Suppressor macrophage treated with lipopolysaccharide for 4 hours (primary cell): ENCODE measurements at regions not wholly inside any gene's neighbourhood (a gene's known extent, or its start where the extent isn't known, plus 50 kb on each side); places are given as distances from the start of the nearest gene placed in this dataset.

Experiments
- DNase-seq: peaks from one replicate; pipeline ENCODE4 v3.0.0-alpha.2; 2020

DNA sequence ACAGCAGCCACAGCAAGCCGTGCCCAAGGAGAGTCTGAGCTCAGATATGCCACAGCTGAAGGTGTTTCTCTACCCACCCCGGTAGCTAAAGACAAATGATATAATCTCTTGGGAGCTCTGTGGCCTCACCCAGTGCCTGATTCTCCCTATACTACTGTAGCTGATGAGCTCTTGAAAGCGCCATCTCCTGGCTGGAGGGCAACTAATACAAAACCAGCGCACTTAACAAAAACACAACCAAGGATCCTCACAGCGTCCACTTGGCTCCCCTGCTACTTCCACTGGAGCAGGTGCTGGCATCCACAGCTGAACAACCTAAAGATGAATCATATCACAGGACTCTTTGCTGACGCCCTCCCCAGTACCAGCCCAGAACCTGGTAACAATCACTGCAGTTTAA, 1212.0 kb downstream of the PCDH17 start:
- DNase-seq, result no peak

DNA sequence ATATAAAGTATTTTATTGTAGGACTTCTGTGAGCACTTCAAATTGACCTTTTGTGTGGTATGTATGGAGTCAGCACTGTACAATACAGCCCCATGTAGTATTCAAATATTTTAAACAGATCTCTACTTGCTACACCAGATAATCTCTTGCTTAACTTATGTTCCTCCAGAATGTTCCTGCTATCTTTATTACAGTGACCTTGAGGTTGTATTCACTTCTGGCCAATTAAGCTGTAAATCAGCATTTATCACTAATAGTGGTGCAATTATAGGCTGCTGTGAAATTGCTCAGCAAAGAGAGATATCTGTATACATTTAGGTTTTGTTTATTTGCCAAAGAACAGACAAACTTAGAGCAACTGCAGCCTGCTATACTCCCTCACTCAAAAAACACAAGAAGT, 1218.6 kb downstream of the PCDH17 start:
- no peak for DNase-seq

DNA sequence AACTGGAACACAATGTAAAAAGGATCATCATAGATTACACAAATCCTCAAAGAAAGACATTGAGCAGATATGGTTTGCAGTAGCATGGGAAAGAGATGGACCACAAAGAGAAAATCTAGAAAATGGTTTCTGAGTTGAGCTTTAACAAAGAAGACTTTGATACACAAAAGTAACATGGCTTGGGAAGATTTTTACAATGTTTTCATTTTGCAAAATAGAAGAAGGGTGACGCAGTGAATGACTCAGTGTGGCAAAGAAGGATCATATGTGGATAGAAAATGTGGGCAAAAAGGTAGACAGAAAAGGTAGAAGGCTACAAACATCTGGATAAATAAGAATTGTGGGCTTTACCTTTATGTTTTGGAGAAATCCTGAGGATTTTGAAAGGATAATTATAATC, 1220.5 kb downstream of the PCDH17 start:
- no peak for DNase-seq

DNA sequence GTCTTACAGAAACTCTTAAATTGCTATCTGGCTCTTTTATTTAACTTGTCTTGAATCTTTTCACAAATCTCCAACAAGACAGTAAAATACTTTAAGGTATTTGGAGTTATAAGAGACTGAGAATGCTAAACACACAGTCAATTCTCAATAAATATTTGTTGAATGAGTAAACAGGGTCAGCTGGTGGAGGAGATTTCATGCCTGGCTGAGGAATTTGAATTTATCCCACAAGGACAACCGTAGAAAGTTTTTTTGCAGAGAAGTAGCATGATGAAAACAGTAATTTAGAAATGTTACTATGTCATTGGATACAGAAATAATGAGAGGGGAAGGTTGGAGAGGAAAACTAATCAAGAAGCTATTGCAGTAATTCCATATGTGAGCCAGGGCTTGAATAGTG, 1223.7 kb downstream of the PCDH17 start:
- DNase-seq, result no peak

DNA sequence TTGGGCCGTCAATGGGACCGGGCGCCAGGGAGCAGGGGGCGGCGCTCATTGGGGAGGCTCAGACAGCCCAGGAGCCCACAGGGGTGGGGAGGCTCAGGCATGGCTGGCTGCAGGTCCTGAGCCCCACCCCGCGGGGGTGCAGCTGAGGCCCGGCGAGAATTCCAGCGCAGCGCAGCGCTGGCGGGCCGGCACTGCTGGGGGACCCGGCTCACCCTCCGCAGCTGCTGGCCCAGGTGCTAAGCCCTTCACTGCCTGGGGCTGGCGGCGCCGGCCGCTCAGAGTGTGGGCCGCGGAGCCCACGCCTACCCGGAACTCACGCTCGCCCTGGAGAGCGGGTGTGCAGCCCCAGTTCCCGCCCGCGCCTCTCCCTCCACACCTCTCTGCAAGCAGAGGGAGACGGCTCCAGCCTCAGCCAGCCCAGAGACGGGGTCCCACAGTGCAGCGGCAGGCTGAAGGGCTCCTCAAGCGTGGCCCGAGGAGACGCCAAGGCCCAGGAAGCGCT, 1227.4 kb downstream of the PCDH17 start:
- DNase-seq, result no peak

DNA sequence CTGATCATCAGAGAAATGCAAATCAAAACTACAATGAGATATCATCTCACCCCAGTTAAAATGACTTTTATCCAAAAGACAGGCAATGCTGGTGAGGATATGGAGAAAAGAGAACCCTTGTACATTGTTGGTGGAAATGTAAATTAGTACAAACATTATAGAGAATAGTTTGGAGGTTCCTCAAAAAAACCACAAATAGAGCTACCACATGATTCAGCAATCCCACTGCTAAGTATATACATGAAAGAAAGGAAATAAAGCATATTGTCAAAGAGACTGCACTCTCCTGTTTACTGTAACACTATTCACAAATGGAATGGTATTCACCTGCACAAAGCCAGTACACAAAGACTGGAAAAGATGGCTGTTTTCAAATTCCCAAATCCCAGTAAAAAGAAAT, 1233.7 kb downstream of the PCDH17 start:
- no peak for DNase-seq

DNA sequence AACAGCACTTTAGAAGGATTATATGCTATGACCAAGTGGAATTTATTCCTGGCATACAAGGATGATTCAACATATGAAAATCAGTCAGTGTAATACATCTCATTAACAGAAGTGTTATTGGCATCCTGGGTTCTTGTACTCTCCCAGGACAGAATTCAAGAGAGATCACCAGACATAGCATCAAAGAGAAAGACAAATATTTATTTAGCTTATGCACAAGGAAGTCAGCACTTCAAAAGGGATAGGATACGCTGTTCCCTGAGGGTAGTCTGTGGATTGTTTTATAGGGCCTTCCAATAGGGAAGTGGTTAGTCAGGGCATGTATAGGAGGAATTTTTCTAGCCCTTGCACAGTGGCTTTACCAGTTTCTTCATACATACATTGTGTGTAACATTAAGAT, 1238.0 kb downstream of the PCDH17 start:
- no peak for DNase-seq

DNA sequence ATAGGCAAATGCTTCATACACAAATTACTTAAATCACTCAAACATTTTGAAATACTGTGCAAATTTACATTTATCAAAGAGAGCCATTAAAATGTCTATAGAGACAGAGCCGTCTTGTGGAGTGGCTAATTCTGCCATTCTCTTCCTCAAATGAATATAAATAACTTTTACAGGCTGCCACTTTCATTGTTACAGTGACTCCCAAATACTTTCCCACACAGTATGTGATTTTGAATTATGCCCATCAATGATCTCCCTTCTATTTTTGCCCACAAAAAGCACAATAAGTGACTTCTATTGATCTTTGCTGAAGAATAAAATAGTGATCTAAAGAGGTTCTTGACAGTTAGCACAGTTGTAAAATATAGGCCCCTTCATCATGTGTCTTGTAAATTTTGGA, 1244.9 kb downstream of the PCDH17 start:
- no peak for DNase-seq

DNA sequence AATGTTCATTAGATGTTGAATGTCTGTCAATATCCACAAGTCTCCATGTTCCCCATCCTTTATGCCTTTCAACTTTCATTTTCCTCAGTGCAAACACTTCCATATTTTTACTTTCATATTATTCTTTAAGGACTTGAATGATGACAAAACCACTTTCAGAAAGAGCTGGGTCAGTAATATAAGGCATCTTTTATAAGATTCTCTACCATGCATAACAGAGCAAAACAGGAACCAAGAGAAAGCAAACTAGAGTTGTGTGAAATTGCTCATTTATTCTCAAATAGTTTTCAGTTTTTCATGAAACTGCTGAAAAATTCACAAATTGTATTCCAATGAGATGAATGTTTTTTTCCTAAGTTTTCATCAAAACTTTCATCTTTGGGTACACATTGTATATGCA, 1247.6 kb downstream of the PCDH17 start:
- DNase-seq, result no peak

DNA sequence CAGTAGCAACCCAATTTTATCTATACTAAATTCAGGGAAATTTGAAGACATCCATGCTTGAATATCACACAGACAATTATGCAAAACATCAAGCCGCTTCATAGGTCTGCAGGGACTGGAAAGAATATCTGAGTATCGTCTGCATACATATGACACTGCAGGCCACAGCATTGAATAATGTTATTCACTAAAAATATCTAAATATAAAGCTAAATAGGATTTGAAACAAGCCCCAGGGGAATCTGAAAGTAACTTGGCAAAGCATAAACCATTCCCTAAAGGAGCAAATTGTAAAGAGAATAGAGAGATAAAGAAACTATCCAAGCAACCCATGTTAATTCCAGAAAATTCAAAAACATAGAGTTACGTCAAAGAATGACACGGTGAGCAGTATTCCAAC, 1251.0 kb downstream of the PCDH17 start:
- DNase-seq, result no peak

DNA sequence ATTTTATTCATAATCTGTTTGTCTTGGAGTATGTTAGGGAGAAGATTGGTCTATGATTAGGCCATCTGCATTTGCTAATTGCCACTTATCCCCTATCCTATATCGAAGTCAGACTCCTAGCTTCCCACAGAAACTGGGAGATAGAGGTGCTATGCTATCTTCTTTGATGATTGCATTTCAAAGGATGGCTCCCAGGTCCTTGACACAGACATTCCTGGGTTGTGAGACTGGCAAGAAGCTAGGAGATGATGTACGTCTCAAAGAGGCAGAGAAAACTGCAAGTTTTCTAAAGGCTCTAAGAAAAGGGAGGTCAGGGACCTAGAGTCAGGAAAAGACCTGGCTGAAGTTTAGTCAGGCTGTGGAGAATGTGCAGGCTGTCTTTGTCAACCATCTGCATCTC, 1251.9 kb downstream of the PCDH17 start:
- no peak for DNase-seq

DNA sequence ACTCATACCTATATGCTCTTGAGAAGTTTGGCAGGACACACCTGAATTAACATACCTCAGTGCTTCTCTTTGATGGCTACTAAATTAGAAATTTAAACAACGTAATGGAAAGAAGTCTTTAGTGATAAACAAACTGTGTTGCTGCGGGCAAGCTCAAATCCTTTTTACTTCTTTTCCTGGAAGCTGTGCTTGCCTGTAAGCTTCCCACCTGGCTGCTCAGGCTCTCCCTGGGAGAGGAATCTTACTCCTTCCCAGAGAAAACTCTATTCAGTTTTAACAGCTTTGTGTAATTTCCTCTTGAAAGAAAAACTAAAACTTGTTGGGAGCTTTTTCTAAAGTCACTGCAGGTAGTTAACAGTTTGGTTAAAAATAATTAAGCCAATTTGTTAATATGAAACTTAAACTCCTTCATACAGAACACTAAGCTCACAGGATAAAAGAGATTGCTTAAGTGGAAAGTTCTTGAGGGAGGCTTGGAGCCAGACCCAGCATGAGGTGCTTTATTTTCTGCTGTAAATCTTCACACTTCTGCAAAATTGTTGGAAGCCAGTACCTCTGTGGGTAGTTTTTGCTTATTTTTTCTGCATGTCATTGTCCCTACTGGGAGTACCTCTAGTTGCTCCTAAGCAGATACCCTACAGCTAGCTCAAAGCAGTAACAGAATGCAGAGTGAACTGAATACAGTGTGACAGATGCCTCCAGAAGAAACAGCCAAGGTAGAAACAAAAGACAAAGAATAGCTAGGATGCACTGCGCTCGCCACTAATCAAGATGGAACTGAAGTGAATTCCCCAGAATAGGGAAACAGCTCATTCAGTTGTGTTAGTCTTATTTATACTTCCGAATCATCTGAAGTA, 1253.0 kb downstream of the PCDH17 start:
- no peak for DNase-seq

DNA sequence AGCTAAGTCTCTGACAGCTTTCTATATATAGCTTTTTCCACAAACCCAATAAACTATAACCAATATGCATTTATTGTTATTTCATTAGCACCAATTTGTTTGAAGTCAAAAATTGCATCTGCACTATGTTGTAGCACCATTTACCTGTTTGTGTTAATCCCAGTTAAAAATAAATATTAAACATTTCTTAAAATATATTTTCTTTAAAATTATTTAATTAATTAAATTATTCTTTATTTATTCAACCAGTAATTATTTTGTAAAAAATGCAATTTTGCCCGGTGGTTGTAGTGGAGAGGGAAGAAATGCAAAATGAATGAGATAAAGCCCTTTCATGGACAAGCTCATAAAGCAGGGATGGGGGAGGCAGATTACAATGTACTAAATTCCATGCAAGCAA, 1257.9 kb downstream of the PCDH17 start:
- no peak for DNase-seq

DNA sequence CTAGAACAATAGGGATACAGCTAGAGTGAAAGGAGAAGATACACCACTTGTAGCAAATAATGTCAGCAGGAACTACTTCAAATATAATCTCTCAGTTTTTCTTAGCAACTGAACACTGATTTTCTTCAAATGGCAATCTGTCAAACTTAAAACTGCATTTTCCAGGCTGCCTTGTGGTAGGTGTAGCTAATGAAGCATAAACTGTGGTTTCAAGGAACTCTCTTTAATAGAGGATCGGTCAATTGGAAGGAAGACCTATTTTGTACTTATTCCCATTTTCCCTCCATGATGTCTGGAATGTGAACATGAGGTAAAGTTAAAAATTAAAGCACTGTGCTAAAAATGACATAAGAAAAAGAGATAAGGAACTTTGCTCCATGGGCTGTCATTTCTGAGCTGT, 1261.9 kb downstream of the PCDH17 start:
- no peak for DNase-seq

DNA sequence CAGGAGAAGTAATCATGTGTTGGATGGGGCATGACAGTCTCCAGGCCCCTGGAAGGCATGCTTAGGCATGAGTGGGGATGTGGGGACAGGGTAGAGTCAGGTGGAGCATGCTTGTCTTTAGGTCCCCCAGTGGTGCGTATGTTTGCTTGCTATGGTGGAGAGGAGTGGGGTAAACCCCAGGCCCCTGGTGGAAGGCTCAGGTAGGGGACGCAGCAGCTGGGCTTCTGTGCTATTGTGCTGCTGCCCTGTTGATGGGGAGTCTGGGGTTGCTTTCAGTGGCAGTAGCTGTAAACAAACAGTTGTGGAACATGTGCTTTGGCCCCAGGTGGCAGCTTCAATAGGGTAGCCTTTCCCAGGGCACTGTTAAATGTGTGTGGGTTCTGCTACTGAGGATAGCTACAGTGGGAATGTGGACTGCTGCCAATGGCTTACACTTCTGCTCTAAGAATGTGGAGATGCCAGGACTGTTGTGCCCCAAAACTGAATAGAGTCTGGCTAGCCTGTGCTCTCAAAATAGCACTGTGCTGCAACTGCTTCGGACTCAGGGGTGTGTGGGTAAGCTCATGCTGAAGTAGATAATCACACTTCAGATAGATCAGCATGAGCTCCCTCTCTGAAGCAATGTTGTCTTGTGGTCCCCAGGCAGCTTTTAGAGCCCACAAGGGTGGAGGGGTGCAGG, 1257.3 kb downstream of the DIAPH3 start:
- DNase-seq, result no peak

DNA sequence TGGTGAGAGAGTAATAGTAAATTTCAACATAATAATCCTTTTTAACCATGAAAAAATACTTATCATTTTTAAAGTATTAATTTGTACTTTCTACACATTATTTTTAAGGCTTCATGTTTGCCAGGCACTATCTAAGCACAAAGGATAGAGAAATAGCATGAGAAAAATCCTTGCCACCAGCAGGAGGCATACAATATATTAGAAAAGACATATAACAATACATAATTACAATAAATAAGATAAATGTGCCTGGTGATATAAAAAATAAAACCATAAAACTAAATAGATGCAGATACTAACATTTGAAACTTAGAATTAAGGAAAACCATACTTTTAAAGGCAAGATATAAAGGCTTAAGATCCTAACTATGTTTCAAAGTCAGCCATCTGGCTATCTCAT, 1256.4 kb downstream of the DIAPH3 start:
- DNase-seq, result no peak

DNA sequence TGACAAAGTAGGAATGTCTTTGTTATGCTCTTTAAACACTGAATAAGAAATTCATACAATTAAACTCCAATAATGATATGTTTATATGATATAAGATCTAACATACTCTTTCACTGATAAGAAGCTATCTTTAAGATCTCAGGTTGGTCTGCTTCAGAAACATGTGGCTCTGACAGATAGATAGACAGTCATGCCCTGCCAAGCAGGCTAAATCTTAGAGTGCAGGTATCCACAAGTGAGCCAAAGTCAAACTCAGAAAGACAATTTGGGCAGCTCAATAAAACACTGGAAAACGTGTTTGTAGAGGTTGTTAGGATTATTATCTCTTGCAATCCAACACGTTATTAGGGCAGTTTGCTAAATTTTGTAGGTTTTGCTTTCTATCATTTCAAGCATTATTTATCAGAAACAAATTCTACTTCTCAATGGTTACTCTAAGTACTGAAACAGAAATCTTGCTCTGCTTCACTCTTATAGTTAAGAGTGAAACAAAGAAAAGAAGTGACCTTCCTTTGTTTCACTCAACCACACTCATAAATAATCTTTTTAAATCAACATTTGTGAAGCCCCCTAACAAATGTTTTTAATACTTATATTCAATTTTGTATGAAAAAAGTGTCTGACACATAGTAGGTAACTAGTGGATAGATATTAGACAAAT, 1255.6 kb downstream of the DIAPH3 start:
- no peak for DNase-seq

DNA sequence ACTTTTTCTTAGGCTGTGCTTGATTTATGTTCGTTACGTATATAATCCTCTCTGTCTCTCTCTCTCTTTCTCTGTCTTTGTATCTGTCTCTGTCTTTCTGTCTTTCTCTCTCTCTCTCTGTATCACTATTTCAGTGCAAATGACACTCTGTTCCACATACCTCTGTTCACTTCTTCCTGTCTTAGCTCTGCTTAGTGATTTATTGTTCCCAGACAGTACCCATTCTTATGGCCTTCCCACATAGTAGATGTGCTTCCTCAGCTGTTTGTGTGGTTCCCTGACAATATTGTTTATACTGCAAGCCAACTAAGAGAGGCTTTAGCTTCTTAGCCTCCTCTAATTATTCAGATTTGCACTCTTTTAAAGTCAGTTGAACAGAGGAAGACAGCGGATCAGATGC, 1244.2 kb downstream of the DIAPH3 start:
- DNase-seq, result no peak

DNA sequence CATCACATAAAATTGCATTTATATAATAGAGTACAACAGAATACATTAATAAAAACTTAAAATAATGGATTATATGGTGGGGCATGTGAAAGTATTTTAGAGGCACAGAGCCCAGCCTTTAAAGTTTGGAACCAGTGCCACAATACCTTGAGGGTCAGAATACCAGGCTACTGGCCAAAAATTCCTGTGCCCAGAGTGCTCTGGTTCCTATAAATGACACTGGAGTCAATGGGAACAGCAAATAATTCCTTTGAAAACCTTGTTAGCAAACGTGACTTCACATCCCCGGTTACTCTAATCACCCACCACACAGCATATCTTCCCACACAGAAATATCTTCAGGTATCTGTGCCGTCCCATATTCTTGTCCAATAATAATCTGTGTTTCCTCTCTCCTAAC, 1242.6 kb downstream of the DIAPH3 start:
- no peak for DNase-seq

DNA sequence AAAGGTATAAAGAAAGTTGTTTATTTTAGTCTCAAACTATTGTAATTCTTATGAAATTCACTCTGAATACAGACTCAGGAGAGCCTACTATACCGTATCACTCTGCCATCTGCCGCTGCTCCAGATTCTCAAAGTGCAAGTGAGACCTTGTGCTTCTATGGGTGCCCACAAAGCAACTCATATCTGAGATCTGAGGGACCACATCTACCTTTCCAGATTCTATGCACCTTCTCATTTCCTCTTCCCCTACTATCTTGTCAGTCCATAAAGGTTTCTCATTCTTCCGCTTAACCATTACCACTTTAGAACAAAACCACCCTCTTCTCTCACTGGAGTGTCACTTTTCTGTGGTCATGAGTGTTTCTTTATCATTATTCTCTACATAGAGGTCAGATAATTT, 1236.9 kb downstream of the DIAPH3 start:
- DNase-seq, result no peak

DNA sequence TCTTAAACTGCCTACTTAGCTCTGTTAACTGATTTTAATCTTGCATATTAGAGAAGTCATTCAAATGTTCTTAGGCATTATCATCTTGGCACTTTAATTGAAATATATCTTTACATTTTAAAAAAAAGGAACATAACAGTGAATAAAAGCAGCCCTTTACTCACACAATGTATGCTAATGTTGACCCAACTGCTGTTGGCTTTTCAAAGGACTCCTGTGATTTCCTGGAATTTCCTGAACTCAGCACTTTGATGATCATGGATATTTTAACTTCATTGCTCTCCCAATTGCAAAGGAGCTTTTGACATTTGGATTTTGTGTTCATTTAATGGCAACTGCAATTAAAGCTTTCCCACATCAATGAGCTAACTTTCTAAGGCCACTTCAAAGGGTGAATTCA, 1230.3 kb downstream of the DIAPH3 start:
- DNase-seq, result no peak

DNA sequence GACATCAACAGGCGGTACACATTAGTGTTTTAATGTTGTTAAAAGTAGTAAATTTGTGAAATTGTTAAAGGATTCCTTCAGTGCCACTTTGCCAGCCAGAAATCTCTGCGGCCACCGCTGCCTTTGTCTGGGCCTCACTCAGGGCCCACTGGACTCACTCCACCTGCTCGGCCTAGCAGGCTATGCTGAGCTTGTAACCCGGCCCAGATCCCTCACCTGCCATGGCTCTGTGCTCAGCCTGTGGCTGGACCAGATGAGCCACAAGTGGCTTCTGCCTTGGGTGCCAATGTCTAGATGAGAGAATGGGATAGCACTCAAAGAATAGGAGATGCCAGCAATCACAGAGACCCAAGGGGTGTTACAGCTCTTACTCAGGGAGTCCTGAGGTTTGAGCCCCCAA, 1228.0 kb downstream of the DIAPH3 start:
- DNase-seq, result no peak

DNA sequence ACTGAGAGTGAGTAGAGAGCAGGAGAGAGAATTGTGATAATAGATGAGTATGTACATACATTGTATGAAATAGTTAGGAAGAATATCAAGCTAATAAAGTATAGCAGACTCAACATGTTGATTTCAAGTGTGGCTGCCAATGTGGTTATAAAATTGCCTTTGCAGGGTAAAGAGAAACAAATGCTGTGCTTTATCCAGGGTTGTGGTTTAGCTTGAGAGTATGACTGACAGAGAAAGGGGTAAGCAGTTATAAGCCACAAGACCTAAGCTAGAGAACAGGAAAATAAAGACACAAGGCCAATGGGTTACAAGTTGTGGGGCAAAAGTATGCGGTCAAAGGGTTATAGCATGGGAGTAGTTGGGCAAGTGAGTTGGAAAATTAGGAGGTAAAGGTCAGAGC, 1217.5 kb downstream of the DIAPH3 start:
- no peak for DNase-seq

DNA sequence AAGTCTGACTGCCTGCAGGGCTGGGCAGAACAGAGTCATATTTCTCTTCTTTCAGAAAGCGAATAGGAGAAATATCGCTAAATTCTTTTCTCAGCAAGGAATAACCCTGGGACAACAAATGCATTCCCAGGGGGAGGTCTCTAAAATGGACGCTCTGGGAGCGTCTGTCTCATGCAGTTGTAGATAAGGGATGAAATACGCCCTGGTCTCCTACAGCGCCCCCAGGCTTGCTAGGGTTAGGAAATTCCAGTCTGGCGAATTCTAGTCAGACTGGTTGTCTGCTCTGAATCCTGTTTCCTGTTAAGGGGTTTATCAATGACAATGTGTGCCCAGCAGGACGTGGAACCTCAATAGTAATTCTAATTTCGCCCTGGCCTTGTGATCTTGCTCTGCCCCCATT, 1214.1 kb downstream of the DIAPH3 start:
- DNase-seq, result no peak
